IPS-15b (cell line): ENCODE measurements at regions not wholly inside any gene's neighbourhood (a gene's known extent, or its start where the extent isn't known, plus 50 kb on each side); places are given as distances from the start of the nearest gene placed in this dataset.

ENCODE experiments used
- H3K27me3 ChIP-seq: one replicate; pipeline ENCODE4 v1.6.1; 2013; ENCODE audit warnings: low read length; ENCODE audit not compliant: control insufficient read depth, insufficient read depth
- H3K36me3 ChIP-seq: one replicate; pipeline ENCODE4 v1.6.1; 2013; ENCODE audit warnings: low read length; ENCODE audit not compliant: control insufficient read depth, insufficient read depth
- H3K4me1 ChIP-seq: one replicate; pipeline ENCODE4 v1.6.1; 2013; ENCODE audit warnings: mild to moderate bottlenecking, low read length; ENCODE audit not compliant: control insufficient read depth, insufficient read depth
- H3K4me3 ChIP-seq: one replicate; pipeline ENCODE4 v1.5.1; 2013; ENCODE audit warnings: low read depth, low read length
- H3K9ac ChIP-seq: one replicate; pipeline ENCODE4 v1.6.1; 2013; ENCODE audit warnings: low read depth, mild to moderate bottlenecking, low read length
- H3K9me3 ChIP-seq: one replicate; pipeline ENCODE4 v1.6.1; 2013; ENCODE audit warnings: mild to moderate bottlenecking, low read length; ENCODE audit not compliant: control insufficient read depth, insufficient read depth

DNA sequence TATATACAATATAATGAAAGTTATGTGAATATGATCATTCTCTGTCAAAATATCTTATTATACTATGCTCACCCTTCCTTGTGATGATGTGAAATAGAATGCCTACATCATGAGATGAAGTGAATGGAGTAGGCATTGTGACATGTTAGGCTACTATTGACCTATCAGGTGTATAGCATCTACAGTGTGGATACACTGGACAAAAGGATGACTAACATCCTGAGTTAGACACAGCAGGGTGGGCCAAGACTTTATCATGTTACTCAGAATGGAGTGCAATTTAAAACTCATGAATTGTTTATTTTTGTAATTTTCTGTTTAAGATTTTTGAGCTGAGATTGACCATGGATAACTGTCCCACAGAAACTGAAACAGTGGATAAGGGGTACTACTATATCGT lies 53.4 kb upstream of the NAV3 start:
- Histone ChIP-seq H3K36me3 (no peaks in the 10 kb centered on the region), H3K9me3 (no peaks in the 10 kb centered on the region), H3K27me3 (no peaks in the 10 kb centered on the region), H3K9ac (no peak overlapping the region), H3K4me3 (no peak overlapping the region), H3K4me1 (no peaks in the 10 kb centered on the region)

- H3K27me3 ChIP-seq, result no peaks in the 10 kb centered on the region
Measured at GRCh38 chr12:77774761-77775160, 55.9 kb upstream of the NAV3 start.

GRCh38 chr12:77772676-77773298 lies 57.9 kb upstream of the NAV3 start:
- H3K27me3 ChIP-seq, result no peaks in the 10 kb centered on the region
- H3K9me3 ChIP-seq, result no peaks in the 10 kb centered on the region
- no peak overlapping the region for H3K4me3 ChIP-seq
- H3K4me1 ChIP-seq, result no peaks in the 10 kb centered on the region
- H3K36me3 ChIP-seq, result no peaks in the 10 kb centered on the region
- no peak overlapping the region for H3K9ac ChIP-seq

More at GRCh38 chr12:77774761-77775160, 55.9 kb upstream of the NAV3 start:
- H3K36me3 ChIP-seq, result no peaks in the 10 kb centered on the region
- no peaks in the 10 kb centered on the region for H3K4me1 ChIP-seq
- H3K9me3 ChIP-seq, result no peaks in the 10 kb centered on the region
- no peak overlapping the region for H3K9ac ChIP-seq
- no peak overlapping the region for H3K4me3 ChIP-seq

GRCh38 chr12:77768558-77768957 lies 62.1 kb upstream of the NAV3 start:
- Histone ChIP-seq H3K4me1 (no peaks in the 10 kb centered on the region), H3K9ac (no peak overlapping the region), H3K9me3 (no peaks in the 10 kb centered on the region)

DNA sequence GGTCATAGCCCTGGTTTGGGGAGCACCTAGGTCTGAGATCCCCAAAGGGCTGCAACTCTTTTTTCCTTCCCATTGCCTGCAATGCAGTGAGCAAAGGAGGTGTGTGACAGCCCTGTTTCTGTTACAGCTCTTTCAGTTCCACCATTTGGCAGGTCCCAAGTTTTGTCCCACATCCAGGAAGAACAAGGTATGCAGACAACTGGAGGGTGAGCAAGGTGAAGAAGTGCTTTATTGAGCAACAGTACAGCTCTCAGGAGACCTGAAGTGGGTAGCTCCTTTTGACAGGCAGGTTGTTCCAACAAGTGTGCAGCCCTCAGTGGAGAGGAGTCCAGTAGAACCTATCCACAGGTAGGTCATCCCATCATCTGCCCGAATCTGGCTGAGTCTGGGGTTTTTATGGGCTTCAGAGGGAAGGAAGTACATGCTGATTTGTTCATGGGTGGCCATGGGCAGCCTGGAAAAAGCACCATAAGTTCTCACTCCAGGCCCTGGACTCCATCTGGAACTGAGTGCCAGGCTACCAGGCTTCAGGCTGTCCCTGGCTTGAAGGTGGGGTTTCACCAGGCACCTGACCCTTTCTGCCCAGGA lies 62.8 kb upstream of the NAV3 start:
- Histone ChIP-seq H3K4me3 (no peak overlapping the region), H3K27me3 (no peaks in the 10 kb centered on the region), H3K9ac (no peak overlapping the region), H3K4me1 (no peaks in the 10 kb centered on the region), H3K9me3 (no peaks in the 10 kb centered on the region), H3K36me3 (no peaks in the 10 kb centered on the region)

More at GRCh38 chr12:77768558-77768957, 62.1 kb upstream of the NAV3 start:
- H3K27me3 ChIP-seq, result no peaks in the 10 kb centered on the region
- no peak overlapping the region for H3K4me3 ChIP-seq
- no peaks in the 10 kb centered on the region for H3K36me3 ChIP-seq

DNA sequence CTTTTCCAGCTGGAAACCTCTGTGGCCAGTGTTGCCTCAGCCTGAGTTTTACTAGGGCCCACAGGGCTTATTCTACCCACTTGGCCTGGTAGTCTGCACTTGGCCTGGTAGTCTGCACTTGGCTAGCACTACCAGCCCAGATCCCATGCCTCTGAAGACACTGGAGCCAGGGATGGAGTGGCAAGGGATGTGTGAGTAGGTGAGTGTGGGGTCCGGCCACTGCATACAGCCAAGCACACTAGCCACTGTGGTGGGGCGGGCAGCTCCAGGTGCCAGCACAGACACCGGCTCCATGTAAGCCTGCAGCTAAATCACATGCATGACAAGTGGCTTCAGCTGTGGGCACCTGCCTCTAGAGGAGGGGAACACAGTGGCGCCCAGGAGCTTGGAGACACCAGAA lies 63.4 kb upstream of the NAV3 start:
- no peak overlapping the region for H3K9ac ChIP-seq
- no peaks in the 10 kb centered on the region for H3K36me3 ChIP-seq
- H3K4me3 ChIP-seq, result no peak overlapping the region
- H3K4me1 ChIP-seq, result no peaks in the 10 kb centered on the region
- no peaks in the 10 kb centered on the region for H3K9me3 ChIP-seq
- no peaks in the 10 kb centered on the region for H3K27me3 ChIP-seq

- Histone ChIP-seq H3K9me3 (no peaks in the 10 kb centered on the region), H3K4me3 (no peak overlapping the region), H3K36me3 (no peaks in the 10 kb centered on the region), H3K4me1 (no peaks in the 10 kb centered on the region), H3K9ac (no peak overlapping the region), H3K27me3 (no peaks in the 10 kb centered on the region)
Measured at GRCh38 chr12:77766224-77766623, 64.5 kb upstream of the NAV3 start.

DNA sequence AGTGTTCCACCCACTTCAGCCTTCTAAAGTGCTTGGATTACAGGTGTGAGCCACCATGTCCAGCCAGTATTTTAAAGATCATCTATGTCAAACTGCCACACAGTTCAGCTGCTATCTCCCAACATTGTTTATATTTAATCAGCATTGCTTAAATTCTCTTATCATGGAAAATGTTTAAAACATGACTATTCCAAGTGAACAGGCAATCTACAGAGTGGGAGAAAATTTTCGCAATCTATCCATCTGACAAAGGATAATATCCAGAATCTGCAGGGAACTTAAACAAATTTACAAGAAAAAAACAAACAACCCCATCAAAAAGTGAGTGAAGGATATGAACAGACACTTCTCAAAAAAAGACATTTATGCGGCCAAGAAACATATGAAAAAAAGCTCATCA lies 69.4 kb upstream of the NAV3 start:
- Histone ChIP-seq H3K4me3 (no peak overlapping the region), H3K27me3 (no peaks in the 10 kb centered on the region), H3K4me1 (peaks cover 7% of the 10 kb centered on the region), H3K9me3 (no peaks in the 10 kb centered on the region), H3K9ac (no peak overlapping the region), H3K36me3 (no peaks in the 10 kb centered on the region)

DNA sequence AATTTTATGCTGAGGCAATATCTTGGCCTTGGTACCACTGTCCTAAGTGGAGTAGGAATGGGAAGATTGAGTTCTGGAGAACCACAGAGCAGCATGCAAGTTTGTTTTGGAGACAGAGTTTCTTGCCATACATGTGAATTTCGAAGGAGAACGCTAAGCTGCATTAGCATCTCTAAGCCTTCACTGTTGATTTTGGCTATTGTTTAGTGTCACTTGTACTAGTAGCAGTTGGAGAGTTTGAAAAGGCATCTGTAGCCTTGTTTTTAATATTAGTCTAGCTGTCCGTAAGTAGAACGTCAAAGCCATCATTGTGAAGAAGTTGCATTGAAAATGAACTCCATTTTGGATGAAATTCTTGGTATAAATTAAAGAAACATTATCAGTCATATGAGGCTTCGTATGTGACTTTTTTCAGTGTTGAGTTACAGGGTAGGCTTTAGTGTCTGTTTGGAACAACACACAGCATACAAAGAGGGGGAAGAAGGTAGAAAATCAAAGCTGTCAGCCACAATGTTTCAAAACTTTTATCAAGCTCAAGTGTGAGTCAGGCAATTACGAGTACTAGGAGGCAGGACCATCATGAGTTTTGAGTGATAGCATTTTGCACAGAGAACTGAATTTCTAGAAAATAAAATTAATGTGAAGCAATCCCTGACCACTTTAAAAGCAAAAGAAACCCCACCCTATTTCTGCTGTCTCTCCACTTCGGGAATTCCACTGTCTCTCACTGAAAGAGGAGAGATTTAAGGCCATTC lies 70.2 kb upstream of the NAV3 start:
- Histone ChIP-seq H3K4me1 (peaks cover 7% of the 10 kb centered on the region), H3K27me3 (no peaks in the 10 kb centered on the region), H3K9me3 (no peaks in the 10 kb centered on the region), H3K9ac (no peak overlapping the region), H3K36me3 (no peaks in the 10 kb centered on the region), H3K4me3 (no peak overlapping the region)

- H3K27me3 ChIP-seq, result no peaks in the 10 kb centered on the region
- H3K4me3 ChIP-seq, result no peak overlapping the region
- no peaks in the 10 kb centered on the region for H3K4me1 ChIP-seq
- H3K36me3 ChIP-seq, result no peaks in the 10 kb centered on the region
- H3K9me3 ChIP-seq, result no peaks in the 10 kb centered on the region
- H3K9ac ChIP-seq, result no peak overlapping the region
Measured at GRCh38 chr12:77754086-77754485, 76.6 kb upstream of the NAV3 start.

DNA sequence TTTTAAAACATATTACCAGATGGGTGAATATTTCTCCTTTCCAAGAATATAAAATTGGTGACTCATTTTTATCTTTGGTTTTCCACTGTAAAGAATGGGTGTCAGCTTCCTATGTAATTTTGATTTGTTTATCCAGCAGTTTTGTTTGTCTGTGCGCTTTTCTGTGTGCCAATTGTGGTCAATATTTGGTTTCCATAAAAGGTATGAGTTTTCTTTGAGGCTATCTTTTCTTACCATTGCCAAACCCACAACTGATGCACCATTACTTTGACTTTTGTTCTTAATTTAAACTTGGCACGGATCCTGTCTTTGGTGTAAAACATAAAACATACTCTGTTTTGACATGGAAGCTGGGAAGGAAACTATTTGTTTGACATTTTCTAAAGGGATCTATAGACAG lies 78.8 kb upstream of the NAV3 start:
- H3K36me3 ChIP-seq, result no peaks in the 10 kb centered on the region
- no peaks in the 10 kb centered on the region for H3K27me3 ChIP-seq
- H3K9me3 ChIP-seq, result no peaks in the 10 kb centered on the region
- no peak overlapping the region for H3K9ac ChIP-seq
- no peaks in the 10 kb centered on the region for H3K4me1 ChIP-seq
- H3K4me3 ChIP-seq, result no peak overlapping the region

GRCh38 chr12:77746096-77746495 lies 84.6 kb upstream of the NAV3 start:
- Histone ChIP-seq H3K36me3 (no peaks in the 10 kb centered on the region), H3K4me3 (no peak overlapping the region), H3K9me3 (no peaks in the 10 kb centered on the region), H3K9ac (no peak overlapping the region), H3K4me1 (no peaks in the 10 kb centered on the region), H3K27me3 (no peaks in the 10 kb centered on the region)
